Mesenchymal stem cell (in vitro differentiated cells and primary cell): ENCODE measurements at regions not wholly inside any gene's neighbourhood (a gene's known extent, or its start where the extent isn't known, plus 50 kb on each side); places are given as distances from the start of the nearest gene placed in this dataset.

Source experiments
- DNase-seq: peaks from one replicate; pipeline ENCODE4 v3.0.0-alpha.2; 2013
- H2AFZ ChIP-seq: one replicate; pipeline ENCODE4 v1.6.1; 2013; ENCODE audit warnings: low read depth, mild to moderate bottlenecking, control low read depth, inconsistent platforms, low read length, moderate library complexity
- H2AK5ac ChIP-seq: 2 replicates; pipeline ENCODE4 v1.6.1; 2013; ENCODE audit warnings: low read length, moderate library complexity, mild to moderate bottlenecking, inconsistent platforms; ENCODE audit not compliant: severe bottlenecking
- H2BK120ac ChIP-seq: one replicate; pipeline ENCODE4 v1.6.1; 2013; ENCODE audit warnings: low read depth, mild to moderate bottlenecking, inconsistent platforms, low read length, moderate library complexity
- H2BK12ac ChIP-seq, 2 experiments: one replicate each; pipeline ENCODE4 v1.6.1; 2013; ENCODE audit warnings: inconsistent platforms in 2 of 2, low read length in 2 of 2, mild to moderate bottlenecking in 2 of 2, moderate library complexity in 2 of 2, control low read depth in 1 of 2
- H2BK15ac ChIP-seq: one replicate; pipeline ENCODE4 v1.6.1; 2013; ENCODE audit warnings: mild to moderate bottlenecking, low read depth, inconsistent platforms; ENCODE audit not compliant: poor library complexity, severe bottlenecking
- H2BK5ac ChIP-seq: 2 replicates; pipeline ENCODE4 v1.6.1; 2013; ENCODE audit warnings: low read depth, mild to moderate bottlenecking, low read length, control low read depth, inconsistent platforms; ENCODE audit not compliant: poor library complexity, severe bottlenecking
- H3K14ac ChIP-seq, 2 experiments: one replicate each; pipeline ENCODE4 v1.6.1; 2013; ENCODE audit warnings: inconsistent platforms in 2 of 2, low read length in 2 of 2, control low read depth in 1 of 2, mild to moderate bottlenecking in 1 of 2, moderate library complexity in 1 of 2
- H3K18ac ChIP-seq, 2 experiments: one replicate each; pipeline ENCODE4 v1.6.1; 2013; ENCODE audit warnings: inconsistent platforms in 2 of 2, low read length in 2 of 2, control low read depth in 1 of 2, low read depth in 1 of 2, mild to moderate bottlenecking in 1 of 2
- H3K23ac ChIP-seq, 2 experiments: one replicate each; pipeline ENCODE4 v1.6.1; 2013; ENCODE audit warnings: inconsistent platforms in 2 of 2, low read length in 2 of 2, mild to moderate bottlenecking in 2 of 2, moderate library complexity in 2 of 2, control low read depth in 1 of 2
- H3K27ac ChIP-seq: 2 replicates; pipeline ENCODE4 v1.5.1; 2013; ENCODE audit warnings: mild to moderate bottlenecking, moderate library complexity, low read length, control low read depth, inconsistent platforms; ENCODE audit not compliant: poor library complexity, severe bottlenecking
- H3K27me3 ChIP-seq, 2 experiments: 2 replicates each; pipeline versions ENCODE4 v1.6.1 to v1.7.0; 2013; ENCODE audit warnings: low read length in 2 of 2, mild to moderate bottlenecking in 2 of 2, moderate library complexity in 2 of 2, control low read depth in 1 of 2, inconsistent platforms in 1 of 2; ENCODE audit not compliant: control insufficient read depth in 1 of 2, insufficient read depth in 1 of 2
- H3K36me3 ChIP-seq, 2 experiments: 2 replicates each; pipeline versions ENCODE4 v1.6.1 to v1.7.0; 2013; ENCODE audit warnings: low read length in 2 of 2, control low read depth in 1 of 2, inconsistent platforms in 1 of 2, low read depth in 1 of 2, mild to moderate bottlenecking in 1 of 2; ENCODE audit not compliant: insufficient read depth in 2 of 2, control insufficient read depth in 1 of 2
- H3K4ac ChIP-seq, 2 experiments: one replicate each; pipeline ENCODE4 v1.6.1; 2013; ENCODE audit warnings: inconsistent platforms in 2 of 2, low read length in 2 of 2, mild to moderate bottlenecking in 2 of 2, moderate library complexity in 2 of 2, control low read depth in 1 of 2, low read depth in 1 of 2
- H3K4me1 ChIP-seq: 2 replicates; pipeline ENCODE4 v1.6.1; 2013; ENCODE audit warnings: low read depth, low read length, control low read depth; ENCODE audit not compliant: control insufficient read depth, insufficient read depth
- H3K4me2 ChIP-seq: 2 replicates; pipeline ENCODE4 v1.6.1; 2013; ENCODE audit warnings: low read length, mild to moderate bottlenecking, inconsistent platforms; ENCODE audit not compliant: poor library complexity, severe bottlenecking
- H3K4me3 ChIP-seq, 2 experiments: 2 replicates each; pipeline versions ENCODE4 v1.5.1 to v1.7.0; 2013; ENCODE audit warnings: low read length in 2 of 2, mild to moderate bottlenecking in 2 of 2, control low read depth in 1 of 2, low read depth in 1 of 2; ENCODE audit not compliant: insufficient read depth in 1 of 2
- H3K79me1 ChIP-seq: replicated peaks from 2 replicates; pipeline ENCODE4 v1.6.1; 2013; ENCODE audit warnings: mild to moderate bottlenecking, control low read depth, low read length, inconsistent platforms; ENCODE audit not compliant: poor library complexity, severe bottlenecking
- H3K9ac ChIP-seq: 2 replicates; pipeline ENCODE4 v1.7.0; 2013; ENCODE audit warnings: mild to moderate bottlenecking, low read length, moderate library complexity
- H3K9me3 ChIP-seq: 2 replicates; pipeline ENCODE4 v1.7.0; 2013; ENCODE audit warnings: mild to moderate bottlenecking, low read length; ENCODE audit not compliant: control insufficient read depth
- H4K8ac ChIP-seq: one replicate; pipeline ENCODE4 v1.6.1; 2013; ENCODE audit warnings: inconsistent platforms, mild to moderate bottlenecking, low read length, moderate library complexity
- H4K91ac ChIP-seq: one replicate; pipeline ENCODE4 v1.6.1; 2013; ENCODE audit warnings: mild to moderate bottlenecking, low read length, inconsistent platforms
- WGBS: methylation state at CpG from one replicate; pipeline ENCODE4 v1.1.7; 2013; ENCODE audit warnings: mixed read lengths; 5-methylcytosine and 5-hydroxymethylcytosine counted together

- no peak overlapping the region for H3K18ac ChIP-seq
- no peak overlapping the region for H3K23ac ChIP-seq
- H3K36me3 ChIP-seq: peaks cover 3 to 8% of the 10 kb centered on the region in 2 experiments
- no peak overlapping the region for H2AK5ac ChIP-seq
- H4K8ac ChIP-seq: no peak overlapping the region
- H3K4ac ChIP-seq: no peak overlapping the region
- no peak overlapping the region for H2BK120ac ChIP-seq
- no peak overlapping the region for H2BK12ac ChIP-seq
- H4K91ac ChIP-seq: no peak overlapping the region
- peak overlapping the region; percentile 71 for H3K9ac ChIP-seq
- H3K4me1 ChIP-seq: peaks cover 4% of the 10 kb centered on the region
- H3K79me1 ChIP-seq: peaks cover 1% of the 10 kb centered on the region
- no peaks in the 10 kb centered on the region for H3K27me3 ChIP-seq
- peak; percentile 75 for DNase-seq
- no peak overlapping the region for H3K4me2 ChIP-seq
- no peak overlapping the region for H3K14ac ChIP-seq
- peak overlapping the region in 1 of 2 experiments; percentile 38 for H3K4me3 ChIP-seq
- H2BK5ac ChIP-seq: no peak overlapping the region
- H2BK15ac ChIP-seq: no peak overlapping the region
- no peak overlapping the region for H2AFZ ChIP-seq
- H3K27ac ChIP-seq: peak overlapping the region; percentile 55
- H3K9me3 ChIP-seq: no peaks in the 10 kb centered on the region
Observed at GRCh38 chr6:71387179-71387578, 98.6 kb downstream of the OGFRL1 start.

GRCh38 chr6:71388068-71388744 is 99.6 kb downstream of the OGFRL1 start:
- H3K18ac ChIP-seq: peak overlapping the region in 1 of 2 experiments; percentile 28
- no peak overlapping the region for H3K4ac ChIP-seq
- H3K4me1 ChIP-seq: peaks cover 4% of the 10 kb centered on the region

GRCh38 chr6:71388856-71389527 is 100.4 kb downstream of the OGFRL1 start:
- H3K4me3 ChIP-seq: no peak overlapping the region
- no peak overlapping the region for H4K8ac ChIP-seq
- H3K23ac ChIP-seq: no peak overlapping the region
- H4K91ac ChIP-seq: no peak overlapping the region
- H3K4me2 ChIP-seq: no peak overlapping the region
- peaks cover 2% of the 10 kb centered on the region for H3K4me1 ChIP-seq
- H3K18ac ChIP-seq: no peak overlapping the region
- H3K9ac ChIP-seq: no peak overlapping the region
- H2BK12ac ChIP-seq: no peak overlapping the region
- H3K79me1 ChIP-seq: no peaks in the 10 kb centered on the region
- no peak overlapping the region for H3K27ac ChIP-seq
- peaks cover 0 to 3% of the 10 kb centered on the region in 2 experiments for H3K36me3 ChIP-seq
- DNase-seq: no peak
- H2BK5ac ChIP-seq: no peak overlapping the region
- H2BK120ac ChIP-seq: no peak overlapping the region
- WGBS: 50% methylated on average over 2 of the region's 4 CpGs
- H3K14ac ChIP-seq: no peak overlapping the region
- H2AK5ac ChIP-seq: no peak overlapping the region
- no peak overlapping the region for H2BK15ac ChIP-seq
- no peaks in the 10 kb centered on the region for H3K27me3 ChIP-seq
- no peak overlapping the region for H2AFZ ChIP-seq
- H3K9me3 ChIP-seq: no peaks in the 10 kb centered on the region
- no peak overlapping the region for H3K4ac ChIP-seq

More at GRCh38 chr6:71388068-71388744, 99.6 kb downstream of the OGFRL1 start:
- Histone ChIP-seq H3K23ac (no peak overlapping the region), H2BK120ac (no peak overlapping the region), H3K36me3 (peaks cover 3 to 8% of the 10 kb centered on the region in 2 experiments), H4K91ac (no peak overlapping the region), H3K27me3 (no peaks in the 10 kb centered on the region), H3K9ac (no peak overlapping the region), H3K79me1 (peaks cover under 1% of the 10 kb centered on the region), H3K27ac (peak overlapping the region; percentile 2), H3K4me3 (peak overlapping the region in 1 of 2 experiments; percentile 12), H3K4me2 (no peak overlapping the region), H2AFZ (no peak overlapping the region), H3K14ac (no peak overlapping the region), H2BK5ac (no peak overlapping the region), H3K9me3 (no peaks in the 10 kb centered on the region), H4K8ac (no peak overlapping the region), H2BK15ac (no peak overlapping the region), H2AK5ac (no peak overlapping the region), H2BK12ac (no peak overlapping the region)
- WGBS: no CpG with 5 or more reads among the region's 1 CpG
- no peak for DNase-seq

GRCh38 chr6:71391126-71391525 is 102.5 kb downstream of the OGFRL1 start:
- Histone ChIP-seq H2BK120ac (no peak overlapping the region), H3K27me3 (no peaks in the 10 kb centered on the region), H3K79me1 (no peaks in the 10 kb centered on the region), H3K14ac (no peak overlapping the region), H3K18ac (no peak overlapping the region), H3K4ac (no peak overlapping the region), H4K8ac (no peak overlapping the region), H3K4me3 (no peak overlapping the region), H2BK5ac (no peak overlapping the region), H2AK5ac (no peak overlapping the region), H2BK15ac (no peak overlapping the region), H3K4me2 (no peak overlapping the region), H3K36me3 (peaks cover 0 to 3% of the 10 kb centered on the region in 2 experiments), H3K27ac (no peak overlapping the region), H4K91ac (no peak overlapping the region), H3K9me3 (no peaks in the 10 kb centered on the region), H3K9ac (no peak overlapping the region), H3K23ac (no peak overlapping the region), H3K4me1 (peaks cover 6% of the 10 kb centered on the region), H2AFZ (no peak overlapping the region), H2BK12ac (peak overlapping the region in 1 of 2 experiments; percentile 75)
- DNase-seq: no peak
- WGBS: no CpG with 5 or more reads among the region's 1 CpG
